IMR-90 (cell line): ENCODE measurements at regions not wholly inside any gene's neighbourhood (a gene's known extent, or its start where the extent isn't known, plus 50 kb on each side); places are given as distances from the start of the nearest gene placed in this dataset.

Source experiments
- ATAC-seq: fragments of 200-7000 bp; cut with Tn5 transposase; 2 replicates; pipeline ENCODE4 v1.9.1; 2020; ENCODE audit warnings: low read depth, mild to moderate bottlenecking, moderate library complexity
- BruUV-seq: library from RNA; stranded (reverse); fragments of 400-500 nt; replicated peaks from 2 replicates; lab custom pipeline; 2021; lab: Mats Ljungman, UMichigan
- CTCF ChIA-PET: fragments of 300-600 bp; formaldehyde crosslinking; extraction: SDS; loops from one replicate; lab custom pipeline; 2021; ENCODE audit warnings: antibody characterized with exemption; lab: Yijun Ruan, JAX
- POLR2A ChIA-PET: fragments of 300-600 bp; sonication (Branson Sonifier 250); formaldehyde crosslinking; loops from one replicate; lab custom pipeline; 2022; ENCODE audit warnings: antibody characterized with exemption; ENCODE audit not compliant: unreplicated experiment; lab: Charles Lee
- DNase-seq: peaks from one replicate; pipeline ENCODE4 v3.0.0; 2013
- H2AFZ ChIP-seq: replicated peaks from 2 replicates; pipeline ENCODE3; 2013; ENCODE audit warnings: low read length, mild to moderate bottlenecking; ENCODE audit not compliant: poor library complexity
- H2AK5ac ChIP-seq: 2 replicates; pipeline ENCODE4 v1.6.1; 2013; ENCODE audit warnings: low read depth, low read length, inconsistent platforms
- H2AK9ac ChIP-seq: replicated peaks from 2 replicates; pipeline ENCODE3; 2013; ENCODE audit warnings: mild to moderate bottlenecking, low read depth, low read length, moderate library complexity; ENCODE audit not compliant: poor library complexity
- H2BK120ac ChIP-seq: 2 replicates; pipeline ENCODE4 v1.6.1; 2013; ENCODE audit warnings: low read depth, low read length, inconsistent platforms
- H2BK15ac ChIP-seq: 3 replicates; pipeline ENCODE4 v1.6.1; 2013; ENCODE audit warnings: low read depth, low read length, inconsistent platforms
- H2BK20ac ChIP-seq: 2 replicates; pipeline ENCODE4 v1.6.1; 2013; ENCODE audit warnings: low read depth, mild to moderate bottlenecking, inconsistent platforms, low read length, moderate library complexity
- H2BK5ac ChIP-seq: 2 replicates; pipeline ENCODE4 v1.6.1; 2013; ENCODE audit warnings: mild to moderate bottlenecking, low read depth, low read length, inconsistent platforms; ENCODE audit not compliant: poor library complexity, severe bottlenecking
- H3K14ac ChIP-seq: replicated peaks from 2 replicates; pipeline ENCODE4 v1.6.1; 2013; ENCODE audit warnings: low read depth, low read length, inconsistent platforms
- H3K18ac ChIP-seq: 2 replicates; pipeline ENCODE4 v1.6.1; 2013; ENCODE audit warnings: low read depth, low read length, control low read depth
- H3K23ac ChIP-seq: 2 replicates; pipeline ENCODE4 v1.6.1; 2013; ENCODE audit warnings: low read depth, low read length, inconsistent platforms
- H3K27ac ChIP-seq: 2 replicates; pipeline ENCODE4 v1.5.1; 2013; ENCODE audit warnings: mild to moderate bottlenecking, control low read depth, low read length; ENCODE audit not compliant: insufficient read depth
- H3K27me3 ChIP-seq: 2 replicates; pipeline ENCODE4 v1.6.1; 2013; ENCODE audit warnings: low read length; ENCODE audit not compliant: control insufficient read depth, insufficient read depth
- H3K36me3 ChIP-seq: 2 replicates; pipeline ENCODE4 v1.6.1; 2013; ENCODE audit warnings: low read length, mixed read lengths; ENCODE audit not compliant: control insufficient read depth, insufficient read depth
- H3K4ac ChIP-seq: 2 replicates; pipeline ENCODE4 v1.6.1; 2013; ENCODE audit warnings: low read depth, low read length, inconsistent platforms
- H3K4me1 ChIP-seq: 2 replicates; pipeline ENCODE4 v1.6.1; 2013; ENCODE audit warnings: low read length, mixed read lengths; ENCODE audit not compliant: control insufficient read depth, insufficient read depth
- H3K4me2 ChIP-seq: 2 replicates; pipeline ENCODE4 v1.6.1; 2013; ENCODE audit warnings: low read depth, mild to moderate bottlenecking, control low read depth, low read length, moderate library complexity
- H3K4me3 ChIP-seq: 2 replicates; pipeline ENCODE4 v1.5.1; 2013; ENCODE audit warnings: low read depth, mild to moderate bottlenecking, control low read depth, low read length, moderate library complexity; ENCODE audit not compliant: insufficient read depth
- H3K56ac ChIP-seq: 2 replicates; pipeline ENCODE4 v1.6.1; 2013; ENCODE audit warnings: low read length, inconsistent platforms; ENCODE audit not compliant: insufficient read depth; ENCODE audit errors: extremely low read depth
- H3K79me1 ChIP-seq, 2 experiments: 2 replicates each; pipeline ENCODE4 v1.6.1; 2013; ENCODE audit warnings: low read length in 2 of 2, inconsistent platforms in 1 of 2, low read depth in 1 of 2
- H3K9ac ChIP-seq: 2 replicates; pipeline ENCODE4 v1.6.1; 2013; ENCODE audit warnings: low read depth, low read length, control low read depth
- H3K9me1 ChIP-seq: 2 replicates; pipeline ENCODE4 v1.6.1; 2013; ENCODE audit warnings: low read length, inconsistent platforms; ENCODE audit not compliant: insufficient read depth
- H3K9me3 ChIP-seq: 2 replicates; pipeline ENCODE4 v1.6.1; 2013; ENCODE audit warnings: low read length; ENCODE audit not compliant: control insufficient read depth, insufficient read depth
- H4K20me1 ChIP-seq: 2 replicates; pipeline ENCODE4 v1.6.1; 2013; ENCODE audit warnings: low read length, inconsistent platforms; ENCODE audit not compliant: insufficient read depth
- H4K5ac ChIP-seq: 2 replicates; pipeline ENCODE4 v1.6.1; 2013; ENCODE audit warnings: mild to moderate bottlenecking, low read depth, low read length, control low read depth
- H4K8ac ChIP-seq, 2 experiments: 2 replicates each; pipeline ENCODE4 v1.6.1; 2013; ENCODE audit warnings: low read depth in 2 of 2, low read length in 2 of 2, control low read depth in 1 of 2, inconsistent platforms in 1 of 2
- H4K91ac ChIP-seq: 2 replicates; pipeline ENCODE4 v1.6.1; 2013; ENCODE audit warnings: low read depth, low read length, inconsistent platforms; ENCODE audit not compliant: insufficient read depth
- MXI1 ChIP-seq: IDR thresholded peaks from 2 replicates; pipeline ENCODE4 v1.6.1; 2012; ENCODE audit warnings: low read depth, mild to moderate bottlenecking, low read length, moderate library complexity, borderline replicate concordance
- POLR2A ChIP-seq: IDR thresholded peaks from 2 replicates; pipeline ENCODE4 v1.6.1; 2012; ENCODE audit warnings: mild to moderate bottlenecking, low read depth, low read length
- RAD21 ChIP-seq: IDR thresholded peaks from 2 replicates; pipeline ENCODE4 v1.6.1; 2012; ENCODE audit warnings: low read length, improper control_type of control experiment
- RCOR1 ChIP-seq: IDR thresholded peaks from 2 replicates; pipeline ENCODE4 v1.6.1; 2012; ENCODE audit warnings: mild to moderate bottlenecking, low read length, improper control_type of control experiment; ENCODE audit not compliant: insufficient replicate concordance
- RFX5 ChIP-seq: IDR thresholded peaks from 2 replicates; pipeline ENCODE4 v1.8.0; 2012; ENCODE audit warnings: low read depth, mild to moderate bottlenecking, low read length, moderate library complexity
- WGBS, 2 experiments: methylation state at CpG; one replicate each; pipeline versions ENCODE4 v1.1.5 to v1.1.7; 2013; ENCODE audit warnings: missing lambda C conversion rate in 2 of 2; ENCODE audit not compliant: insufficient read length in 1 of 2; ENCODE audit errors: extremely low coverage in 2 of 2; 5-methylcytosine and 5-hydroxymethylcytosine counted together
- dilution Hi-C: fragments of 300-500 bp; cut with HindIII; formaldehyde crosslinking; loops from one replicate; pipeline ENCODE4 v1.14.3; 2018; ENCODE audit warnings: low sequenced_read_pairs; ENCODE audit not compliant: unreplicated experiment
- in situ Hi-C: fragments of 300-500 bp; cut with MboI; formaldehyde crosslinking; loops from 3 replicates; pipeline ENCODE4 v1.14.3; 2019; ENCODE audit warnings: low sequenced_read_pairs, inconsistent platforms, mixed read lengths
- intact Hi-C: fragments of 100-400 bp; cut with micrococcal nuclease; formaldehyde crosslinking; loops from 2 replicates; pipeline ENCODE4 v1.10.0; 2022

GRCh38 chr21:18603980-18604379, 200.4 kb upstream of the TMPRSS15 start:
- Histone ChIP-seq H2AK9ac (no peak overlapping the region), H3K9me3 (peaks cover 5% of the 10 kb centered on the region), H3K27ac (no peak overlapping the region), H3K79me1 (no peaks in the 10 kb centered on the region), H3K4me2 (no peak overlapping the region), H3K56ac (no peak overlapping the region), H2AFZ (no peak overlapping the region), H2AK5ac (no peak overlapping the region), H2BK15ac (no peak overlapping the region), H4K5ac (no peak overlapping the region), H3K27me3 (no peaks in the 10 kb centered on the region), H3K9me1 (no peaks in the 10 kb centered on the region), H3K23ac (no peak overlapping the region), H4K91ac (no peak overlapping the region), H3K9ac (no peak overlapping the region), H4K20me1 (no peaks in the 10 kb centered on the region), H3K4me1 (no peaks in the 10 kb centered on the region), H3K4me3 (no peak overlapping the region), H3K36me3 (no peaks in the 10 kb centered on the region), H2BK5ac (no peak overlapping the region), H4K8ac (no peak overlapping the region), H2BK120ac (no peak overlapping the region), H3K14ac (no peak overlapping the region), H2BK20ac (no peak overlapping the region), H3K4ac (no peak overlapping the region), H3K18ac (no peak overlapping the region)
- no TSS peak for BruUV-seq
- TF ChIP-seq MXI1 (no peak), RFX5 (no peak), RCOR1 (no peak), RAD21 (no peak), POLR2A (no peak)
- ATAC-seq (no peak), DNase-seq (no peak)
- in situ Hi-C loops = no loop called here
- ChIA-PET POLR2A (no interaction called here), CTCF (no interaction called here)
- WGBS, 2 experiments = no CpG with 5 or more reads among the region's 3 CpGs
- dilution Hi-C loops = no loop called here
- intact Hi-C loops = no loop called here
